ENCODE measurements at regions not wholly inside any gene's neighbourhood (a gene's known extent, or its start where the extent isn't known, plus 50 kb on each side); places are given as distances from the start of the nearest gene placed in this dataset.

- no peak for TF ChIP-seq POLR2A (IDR thresholded peaks at IDR 0.05)
- TF ChIP-seq CTCF (IDR thresholded peaks at IDR 0.05 in 4 of 5, conservative IDR thresholded peaks at IDR 0.05 in 1 of 5), result no peak
These were observed 234.2 kb upstream of the DMAC1 start for GRCh38 chr9:8033794-8034193.

All from gastrocnemius medialis (tissue), 4 donors.